Stimulated activated CD4-positive, alpha-beta T cell treated with anti-CD3 and anti-CD28 coated beads, TNF-alpha, amount 100 ng/mL, for 48 hours (primary cell): ENCODE measurements at regions not wholly inside any gene's neighbourhood (a gene's known extent, or its start where the extent isn't known, plus 50 kb on each side); places are given as distances from the start of the nearest gene placed in this dataset.

Source experiments
- DNase-seq, 3 donors: peaks; one replicate each; pipeline ENCODE4 v3.0.0-alpha.2; 2020; ENCODE audit warnings: low read depth in 3 of 3

DNA sequence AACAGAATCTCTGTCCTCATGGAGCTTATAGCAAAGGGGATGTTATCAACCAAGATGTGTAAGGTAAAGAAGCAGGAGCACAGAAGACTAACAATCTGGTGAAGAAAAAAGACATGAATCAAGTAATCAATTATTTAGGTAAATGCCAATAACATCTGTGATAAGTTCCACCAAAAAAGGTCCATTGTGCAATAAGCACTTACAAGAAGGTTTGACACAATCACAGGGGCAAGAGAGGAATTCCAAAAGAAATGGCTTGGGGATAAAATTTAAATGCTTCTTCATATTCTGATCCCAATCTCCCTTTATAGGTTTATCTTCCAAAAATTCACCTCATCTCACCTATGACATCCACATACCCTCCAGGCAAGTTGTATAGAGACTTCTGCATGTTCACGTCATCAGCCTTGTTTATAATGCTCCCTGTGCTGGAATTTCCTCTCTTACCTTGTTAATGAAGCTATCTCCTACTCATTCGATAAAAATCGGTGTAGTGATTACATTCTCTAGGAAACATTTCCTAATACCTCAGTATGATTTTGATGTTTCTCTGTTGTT lies 53.6 kb upstream of the DPT start:
- DNase-seq: no peak

DNA sequence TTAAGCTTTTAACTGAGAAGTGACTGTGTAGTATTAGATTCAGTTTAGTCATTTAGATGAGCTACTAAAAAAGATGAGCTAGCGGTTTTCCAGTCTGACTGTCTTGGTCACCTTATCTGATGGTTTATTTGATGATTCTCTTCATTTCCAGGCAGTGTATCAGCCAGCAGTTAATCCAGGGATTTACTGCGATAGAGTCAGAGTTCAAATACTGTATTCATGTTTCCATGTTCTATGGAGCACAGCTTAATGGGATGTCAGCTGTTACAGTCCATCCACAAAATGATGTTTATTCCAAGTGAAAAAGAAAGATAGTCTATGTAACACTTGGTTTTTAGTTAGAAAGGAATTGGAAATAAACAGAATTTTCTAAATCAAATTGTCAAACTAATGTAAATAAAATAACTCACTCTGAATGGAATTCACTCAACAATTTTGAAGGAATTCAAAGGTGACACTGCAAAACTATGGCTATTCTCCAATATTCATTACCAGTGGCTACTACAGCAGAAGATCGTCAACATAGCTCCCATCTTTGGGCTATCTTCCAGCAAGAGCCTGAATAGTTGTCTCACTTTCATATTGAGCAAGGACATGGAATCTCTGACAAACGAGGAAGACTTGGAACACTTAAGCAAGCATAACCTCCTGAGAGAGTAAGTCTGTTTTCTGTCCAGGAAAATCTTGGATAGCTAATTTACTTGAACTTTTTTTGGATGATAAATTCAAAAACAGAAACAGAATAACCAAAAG lies 54.6 kb upstream of the DPT start:
- DNase-seq: no peak

- no peak for DNase-seq
Measured at GRCh38 chr1:168786476-168787330, 57.7 kb upstream of the DPT start.

GRCh38 chr1:168788258-168788657 lies 59.3 kb upstream of the DPT start:
- DNase-seq: no peak

- DNase-seq: no peak
Measured at GRCh38 chr1:168789501-168789900, 60.5 kb upstream of the DPT start.

DNA sequence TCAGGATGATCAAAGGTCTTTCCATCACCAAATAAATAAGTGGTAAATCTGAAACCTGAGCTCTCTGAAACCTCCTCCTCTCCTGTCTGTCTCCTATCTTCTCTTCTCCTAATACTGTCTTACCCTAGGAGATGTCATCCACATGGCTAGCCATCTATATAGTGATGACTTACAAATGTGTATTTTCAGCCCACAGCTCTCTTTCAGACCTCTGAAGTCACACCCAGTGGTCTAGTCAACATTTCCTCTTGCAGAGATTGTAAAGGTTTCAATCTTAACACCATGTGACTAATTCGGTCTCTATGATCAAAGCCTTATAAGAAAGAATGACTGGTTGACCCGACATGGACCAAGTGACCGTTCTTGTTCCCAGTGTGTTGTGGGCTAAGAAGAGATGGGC lies 63.1 kb upstream of the DPT start:
- DNase-seq: no peak

GRCh38 chr1:168792592-168793125 lies 63.7 kb upstream of the DPT start:
- DNase-seq: no peak

DNA sequence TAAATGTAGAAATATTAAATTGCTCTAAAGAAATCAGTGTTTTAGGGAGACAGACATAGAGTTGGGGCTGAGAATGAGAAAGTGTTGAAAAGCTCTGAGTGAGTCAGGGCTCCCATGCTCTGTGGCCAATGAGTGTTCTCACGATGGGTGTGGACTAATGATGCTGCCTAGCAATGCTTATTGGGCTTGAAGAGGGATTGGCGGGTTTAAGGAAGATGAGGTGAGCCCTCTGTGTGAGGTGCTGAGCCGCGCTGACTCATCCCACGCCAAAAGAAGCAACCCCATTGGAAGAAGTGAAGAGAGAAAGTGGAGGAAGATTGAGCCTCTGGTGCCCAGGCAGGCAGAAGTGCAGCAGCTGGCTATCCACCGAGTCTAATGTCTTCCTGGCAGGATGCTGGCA lies 65.1 kb upstream of the DPT start:
- no peak for DNase-seq

GRCh38 chr1:168795681-168796080 lies 66.7 kb upstream of the DPT start:
- DNase-seq: no peak

DNA sequence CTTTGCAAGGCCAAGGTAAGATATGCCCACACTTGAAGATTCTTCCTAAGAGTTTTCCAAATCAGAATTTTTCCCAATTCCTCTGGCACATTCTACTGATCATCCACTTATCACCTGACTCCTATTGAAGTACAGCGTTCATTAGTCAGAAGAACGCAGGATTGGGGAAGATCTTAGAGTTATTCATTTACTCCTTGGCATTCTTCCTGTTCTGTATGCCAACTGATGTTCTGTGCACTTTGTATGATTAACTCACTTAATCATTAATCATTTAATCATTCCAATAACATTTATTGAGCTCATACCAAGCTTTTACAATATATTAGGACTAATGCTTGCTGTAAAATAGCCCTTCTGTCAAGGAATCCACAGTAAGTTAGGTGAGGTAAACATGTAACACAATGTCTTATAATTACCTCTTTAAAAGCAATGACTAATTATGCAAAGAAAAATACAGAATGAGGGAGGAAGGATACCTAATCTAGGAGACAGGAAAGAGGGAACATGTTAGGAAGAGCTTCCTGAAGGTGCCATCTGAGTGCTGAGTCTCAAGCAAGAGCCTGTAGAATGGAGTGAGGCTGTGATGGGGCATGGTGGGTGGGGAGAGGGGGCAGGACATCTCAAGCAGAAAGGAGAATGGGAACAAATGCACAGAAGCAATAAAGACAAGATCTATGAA lies 71.1 kb upstream of the DPT start:
- DNase-seq: no peak

- DNase-seq: no peak
Measured at GRCh38 chr1:168801032-168801745, 72.2 kb upstream of the DPT start.

DNA sequence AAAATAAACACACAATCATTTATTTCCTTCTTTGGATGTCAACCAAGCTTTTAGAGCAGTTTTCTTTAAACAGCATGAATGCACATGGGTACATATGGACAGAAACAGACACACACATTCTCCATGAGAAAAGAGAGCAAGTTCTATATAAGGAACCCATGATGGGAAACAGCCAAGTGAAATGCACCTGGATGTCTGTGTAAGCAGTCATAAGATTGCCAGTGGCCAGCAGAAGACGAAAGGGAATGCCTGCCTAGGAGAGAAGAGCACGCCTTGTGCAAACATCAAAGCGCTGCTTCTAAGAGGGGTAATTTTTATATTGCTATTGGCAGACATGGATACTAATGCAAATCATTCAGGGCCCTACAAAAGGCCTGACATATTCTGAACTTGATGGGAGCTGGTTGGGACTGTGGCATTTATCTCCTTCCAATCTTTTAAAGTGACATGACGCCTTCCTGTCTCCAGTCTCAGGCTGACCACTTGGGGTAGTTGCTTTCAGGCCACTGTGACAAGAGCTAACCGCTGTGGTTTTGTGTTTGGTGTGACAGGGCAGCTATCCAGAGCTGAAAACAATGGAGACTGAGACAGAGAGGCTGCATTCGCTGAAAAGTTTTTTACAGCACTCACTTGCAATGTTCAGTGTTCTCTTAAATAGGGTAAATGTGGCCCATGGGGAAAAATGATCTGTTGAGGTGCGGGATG lies 75.0 kb upstream of the DPT start:
- DNase-seq: no peak

DNA sequence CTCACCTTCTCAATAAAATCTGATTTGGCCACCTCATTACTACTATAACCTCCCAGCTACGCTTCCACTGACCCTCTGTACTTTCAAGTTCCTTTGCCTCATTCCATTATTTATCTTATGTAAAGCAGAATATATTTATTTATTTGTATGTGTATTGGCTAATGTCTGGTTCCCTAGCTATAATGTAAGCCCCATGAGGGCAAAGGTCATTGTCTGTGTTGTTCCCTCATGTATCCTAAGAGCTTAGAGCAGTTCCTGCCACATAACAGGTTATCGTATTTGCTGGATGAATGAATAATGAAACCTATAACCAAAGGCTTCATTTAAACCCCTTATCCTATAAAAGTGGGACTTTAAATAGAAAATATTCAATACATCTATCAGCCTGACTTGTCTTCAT lies 77.9 kb upstream of the DPT start:
- no peak for DNase-seq

GRCh38 chr1:168811176-168811575 lies 82.2 kb upstream of the DPT start:
- DNase-seq: no peak

- DNase-seq: no peak
Measured at GRCh38 chr1:168819668-168820067, 90.7 kb upstream of the DPT start.

GRCh38 chr1:168821434-168821833 lies 92.4 kb upstream of the DPT start:
- DNase-seq: peak in 1 of 3 donors; percentile 21

DNA sequence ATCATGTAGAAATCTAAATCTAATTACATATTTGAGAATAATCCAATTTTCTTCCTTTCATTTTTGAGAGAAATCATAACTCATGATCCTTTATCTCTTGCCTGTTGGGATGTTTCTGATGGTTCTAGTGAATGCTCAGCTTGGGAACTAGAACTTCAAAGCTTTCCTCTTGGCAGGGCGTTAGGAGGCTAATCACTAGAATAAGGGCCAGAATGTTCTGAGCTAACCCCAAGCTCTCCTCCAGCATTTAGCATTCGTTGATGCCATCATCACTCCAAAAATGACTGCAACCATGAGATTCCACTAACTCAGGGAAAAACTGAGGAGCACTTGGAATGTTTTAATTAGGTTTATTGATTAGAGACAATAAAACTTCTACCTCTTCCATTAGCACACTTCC lies 93.9 kb upstream of the DPT start:
- DNase-seq: no peak

DNA sequence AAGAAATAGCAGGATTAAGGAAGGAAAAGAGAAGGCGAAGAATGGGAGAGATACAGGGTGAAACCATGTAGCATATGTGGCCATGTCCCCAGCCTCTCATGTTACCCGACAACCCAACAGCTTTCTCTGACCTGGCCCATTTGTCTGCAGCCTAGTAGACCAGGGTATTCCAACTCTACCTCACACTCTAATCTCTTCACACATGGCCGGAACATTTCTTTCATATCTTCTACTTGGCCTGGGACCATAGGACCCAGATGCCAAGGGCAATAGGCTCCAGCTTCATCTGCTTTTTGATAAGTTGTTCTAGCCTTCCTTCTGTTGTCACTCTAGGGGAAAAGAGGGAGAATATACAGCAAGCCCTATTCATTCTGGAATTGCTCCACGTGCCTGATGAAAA lies 95.0 kb upstream of the DPT start:
- DNase-seq: no peak

- DNase-seq: no peak
Measured at GRCh38 chr1:168824418-168825065, 95.5 kb upstream of the DPT start.

DNA sequence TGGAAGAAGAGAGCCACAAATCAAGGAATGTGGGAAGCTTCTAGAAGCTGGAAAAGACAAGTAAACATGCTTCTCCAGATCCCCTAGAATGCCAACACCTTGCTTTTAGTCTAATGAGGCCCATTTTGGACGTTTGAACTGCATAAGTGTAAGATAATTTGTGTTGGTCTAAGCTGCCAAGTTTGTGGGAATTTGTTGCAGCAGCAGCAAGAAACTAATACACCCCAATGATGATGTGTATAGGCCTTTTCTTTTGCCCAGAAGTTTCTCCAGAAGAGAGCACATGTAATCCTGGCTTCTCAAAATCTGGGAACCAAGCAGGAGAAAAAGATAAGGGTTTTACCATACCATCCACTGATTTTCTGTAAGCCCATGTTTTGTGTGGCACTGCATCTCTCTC lies 96.1 kb upstream of the DPT start:
- DNase-seq: no peak
